ENCODE measurements at regions not wholly inside any gene's neighbourhood (a gene's known extent, or its start where the extent isn't known, plus 50 kb on each side); places are given as distances from the start of the nearest gene placed in this dataset.
A peak's percentile ranks its signal among the peaks of the same experiment; 100 is the strongest.

DNA sequence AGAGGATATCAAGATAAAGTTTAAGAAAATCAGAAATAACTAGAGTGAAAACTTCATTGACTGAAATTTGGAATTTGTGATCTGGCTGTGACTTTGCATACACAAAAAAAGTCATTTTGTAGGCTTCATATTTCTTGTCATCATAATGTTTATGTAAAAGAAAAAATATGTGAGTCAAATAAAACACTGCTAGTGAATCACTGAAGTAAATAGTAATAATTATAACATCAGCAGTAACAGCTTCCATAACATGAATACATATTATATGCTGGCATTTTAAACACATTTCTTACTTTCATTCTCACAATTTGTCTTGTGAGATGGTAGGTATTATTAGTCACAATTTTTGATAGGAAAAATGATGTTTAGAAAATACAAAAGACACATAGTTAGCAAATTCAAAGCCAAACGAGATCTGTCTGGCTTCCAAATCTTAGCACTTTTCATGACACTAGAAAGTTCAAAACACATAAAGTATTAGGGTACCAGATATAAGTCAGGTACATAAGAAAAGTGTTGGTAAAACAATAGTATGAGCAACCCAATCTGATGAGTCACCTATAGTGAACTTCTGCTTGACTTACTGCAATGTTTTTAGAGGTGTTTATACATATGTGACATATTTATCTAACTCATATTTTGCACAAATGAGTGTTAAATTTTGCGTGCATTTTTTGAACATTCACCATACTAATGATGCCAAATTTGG lies 241.0 kb upstream of the SNX7 start:
- no peak for DNase-seq

GRCh38 chr1:98417820-98418219 lies 243.7 kb upstream of the SNX7 start:
- DNase-seq, result no peak

- DNase-seq, result no peak
Measured at GRCh38 chr1:98410082-98410481, 251.4 kb upstream of the SNX7 start.

DNA sequence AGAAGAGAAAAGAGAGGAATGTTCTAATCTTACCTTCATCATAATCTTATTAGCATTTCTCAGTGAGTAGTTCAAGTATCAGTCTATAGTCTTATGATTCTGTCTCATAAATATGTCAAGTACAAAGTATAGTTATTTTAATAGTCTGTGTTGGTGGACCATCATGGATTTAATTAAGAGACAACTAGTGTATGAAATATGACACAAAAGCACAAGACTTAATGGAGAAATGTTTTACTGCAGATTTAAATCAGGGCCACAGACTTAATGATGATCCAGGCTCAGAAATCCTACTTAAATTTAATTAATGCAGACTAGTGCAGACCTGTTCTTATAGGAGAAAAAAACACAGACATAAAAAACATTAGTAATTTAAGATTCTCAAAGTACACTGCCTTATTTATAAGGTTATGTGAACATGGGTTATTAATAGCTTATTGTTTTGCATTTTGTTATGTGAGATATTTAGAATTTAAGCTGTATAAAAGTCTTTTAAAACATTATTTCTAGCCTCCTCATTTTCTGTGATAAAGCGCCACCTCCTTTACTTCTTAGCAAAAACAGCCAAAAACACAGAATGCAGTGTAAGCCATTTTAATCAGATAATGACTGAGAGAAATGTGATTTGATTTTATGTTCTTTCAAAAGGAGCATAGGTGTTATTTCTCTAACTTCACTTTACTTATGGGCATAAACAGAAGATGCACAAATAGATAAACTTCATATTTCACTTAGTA lies 255.0 kb upstream of the SNX7 start:
- no peak for DNase-seq

DNA sequence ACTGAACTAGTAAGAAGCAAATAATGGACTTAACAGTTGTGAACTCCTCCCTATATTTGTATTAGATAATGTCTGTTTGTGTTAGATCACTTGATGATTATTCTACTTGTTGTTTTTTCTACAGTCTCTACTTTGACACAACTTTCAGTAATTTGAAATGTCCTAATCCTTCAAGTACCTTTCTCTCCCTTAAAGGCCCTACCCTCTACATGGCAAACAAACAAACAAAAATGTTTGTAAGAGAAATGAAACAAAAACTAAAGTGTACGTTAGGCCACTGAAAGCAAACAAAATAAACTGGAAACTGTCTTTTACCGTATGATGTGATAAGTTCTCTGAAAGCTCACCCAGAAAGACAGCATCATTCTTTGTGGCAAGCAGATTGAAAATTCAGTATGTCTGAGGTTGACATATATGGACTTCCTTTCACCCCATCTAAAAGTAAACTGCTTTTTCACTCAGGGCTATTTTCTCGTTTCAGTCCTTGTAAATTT lies 255.9 kb upstream of the SNX7 start:
- DNase-seq, result no peak

DNA sequence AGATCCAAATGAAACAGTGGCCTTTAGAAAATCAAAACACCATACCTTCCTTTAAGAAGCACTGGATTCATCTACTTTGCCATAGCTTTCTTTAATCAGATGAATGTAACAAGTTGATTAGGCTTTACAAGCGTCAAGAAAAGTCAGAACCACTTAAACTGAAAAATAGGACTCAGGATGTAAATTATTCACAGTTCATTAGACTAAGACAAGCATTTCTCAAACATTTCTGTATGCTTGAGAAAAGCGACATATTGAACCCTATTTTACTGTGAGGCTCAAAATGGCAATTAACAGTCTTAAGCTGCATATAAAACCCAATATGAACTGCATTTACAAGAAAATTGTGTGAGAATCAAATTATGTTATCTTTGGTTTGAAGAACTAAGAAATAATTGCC lies 256.7 kb upstream of the SNX7 start:
- DNase-seq, result no peak

DNA sequence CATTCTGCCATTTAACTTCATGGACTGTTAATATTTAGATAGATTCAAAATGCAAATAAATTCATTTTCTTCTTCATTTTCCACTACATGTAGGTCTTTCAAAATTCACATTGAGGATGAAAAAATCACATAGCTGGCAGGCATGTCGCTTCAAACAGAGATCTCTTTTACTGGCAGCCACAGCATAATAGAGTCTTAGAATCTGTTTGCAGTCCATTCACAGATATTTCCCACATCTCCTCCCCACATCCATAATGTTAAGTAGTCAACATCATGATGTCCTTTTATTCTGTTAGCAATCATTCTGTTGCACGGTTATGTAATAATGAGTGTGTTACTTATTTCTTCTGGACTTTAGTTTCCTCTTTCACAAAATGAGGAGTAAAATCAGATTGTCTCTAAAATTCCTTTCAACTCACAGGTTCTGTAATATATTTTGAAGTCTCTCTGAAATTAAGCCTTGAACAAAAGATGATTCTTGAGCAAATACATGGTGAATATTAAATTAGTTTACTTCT lies 257.5 kb upstream of the SNX7 start:
- DNase-seq, result no peak

GRCh38 chr1:98402860-98403259 lies 258.7 kb upstream of the SNX7 start:
- DNase-seq, result no peak

GRCh38 chr1:98400446-98400845 lies 261.1 kb upstream of the SNX7 start:
- no peak for DNase-seq

DNA sequence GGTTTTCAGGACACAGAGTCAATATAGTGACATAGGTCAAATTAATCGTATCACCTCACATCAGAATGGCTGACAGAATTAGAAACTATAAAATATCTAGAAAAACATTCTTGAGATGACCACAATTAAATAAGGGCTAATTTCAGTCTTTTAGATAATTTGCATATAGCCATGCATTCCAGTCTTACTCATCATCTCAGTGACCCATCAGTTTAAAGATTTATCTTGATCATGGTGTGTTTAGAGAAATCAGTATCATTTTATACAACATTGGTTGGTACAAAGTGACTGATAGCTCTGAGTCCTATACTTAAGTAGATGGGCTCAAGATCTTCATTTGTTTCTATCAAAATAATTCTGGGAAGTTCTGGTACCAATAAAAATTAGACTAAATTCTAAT lies 262.3 kb upstream of the SNX7 start:
- DNase-seq, result no peak

DNA sequence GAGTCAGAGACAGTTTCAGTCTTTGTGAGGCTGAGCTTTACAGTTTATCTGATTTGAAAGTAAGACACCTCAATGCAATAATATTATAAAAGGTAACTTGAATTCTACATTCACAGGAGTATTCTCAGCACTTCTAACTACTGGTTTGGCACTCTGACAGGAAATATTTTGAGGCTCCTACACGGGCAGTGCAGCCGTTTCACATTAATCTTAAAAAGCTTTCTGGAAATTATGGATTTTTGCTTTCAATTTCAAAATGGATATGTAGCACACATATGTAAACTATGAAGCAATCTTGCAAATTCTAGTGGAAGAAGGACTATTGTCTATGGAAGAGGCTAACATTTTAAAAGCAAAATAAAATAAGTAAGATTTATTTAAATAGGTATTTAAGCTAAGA lies 262.9 kb upstream of the SNX7 start:
- no peak for DNase-seq

DNA sequence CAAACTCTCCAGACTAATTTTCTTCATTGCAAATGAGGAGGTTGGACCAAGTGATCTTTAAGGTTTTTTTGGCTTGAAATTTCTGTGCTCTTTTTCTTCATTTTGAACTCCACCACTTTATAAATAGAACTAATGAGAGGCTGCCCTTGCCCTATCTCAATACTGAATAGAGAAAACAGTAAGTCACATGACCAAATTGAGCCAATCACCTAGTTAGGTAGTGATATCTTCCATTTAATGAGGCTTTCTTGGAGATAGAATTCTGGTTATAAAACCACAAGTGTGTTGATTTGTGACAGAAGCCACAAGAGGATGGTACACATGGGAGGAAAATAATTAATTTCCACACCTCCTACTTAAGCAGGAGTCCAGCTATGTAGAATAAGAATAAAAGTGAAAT lies 263.4 kb upstream of the SNX7 start:
- no peak for DNase-seq

DNA sequence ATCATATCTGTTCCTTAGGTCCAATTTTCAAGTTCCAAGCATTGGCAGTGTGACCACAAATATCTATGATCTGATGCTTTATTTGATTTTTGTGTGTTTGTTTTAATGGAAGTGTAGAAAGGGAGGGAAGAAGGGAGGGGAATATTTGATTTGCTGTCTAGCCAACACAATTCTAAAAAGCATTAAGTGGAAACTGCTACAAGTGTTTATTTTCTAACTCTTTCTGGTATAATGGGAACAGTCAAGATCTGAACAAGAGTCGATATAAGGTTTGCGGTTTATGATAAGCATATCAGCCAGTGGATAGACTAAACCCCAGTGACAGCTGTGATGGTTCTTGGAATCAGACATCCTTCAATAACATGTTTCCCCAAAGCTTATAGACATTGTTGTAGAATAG lies 267.8 kb upstream of the SNX7 start:
- no peak for DNase-seq

GRCh38 chr1:98391175-98391574 lies 270.3 kb upstream of the SNX7 start:
- no peak for DNase-seq

DNA sequence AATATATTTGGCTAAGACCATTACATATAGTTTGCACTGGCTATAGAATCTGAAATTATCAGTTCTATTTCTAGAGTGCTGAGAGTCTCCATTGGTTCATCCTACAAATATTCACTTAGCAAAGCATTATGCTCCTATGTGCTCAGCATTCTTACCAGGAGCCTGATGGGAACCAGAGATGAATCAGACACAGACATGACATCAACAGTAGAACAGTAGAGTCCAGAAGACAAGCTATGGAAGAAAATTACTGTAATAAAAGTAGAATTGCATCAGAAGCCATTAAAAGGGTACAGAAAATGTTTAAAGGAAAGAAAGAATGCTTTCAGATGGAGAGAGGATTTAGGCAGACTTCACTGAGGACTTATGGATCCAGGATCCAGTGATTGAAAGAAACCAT lies 271.7 kb upstream of the SNX7 start:
- DNase-seq, result no peak

GRCh38 chr1:98388441-98388840 lies 273.1 kb upstream of the SNX7 start:
- peak; percentile 36 for DNase-seq

DNA sequence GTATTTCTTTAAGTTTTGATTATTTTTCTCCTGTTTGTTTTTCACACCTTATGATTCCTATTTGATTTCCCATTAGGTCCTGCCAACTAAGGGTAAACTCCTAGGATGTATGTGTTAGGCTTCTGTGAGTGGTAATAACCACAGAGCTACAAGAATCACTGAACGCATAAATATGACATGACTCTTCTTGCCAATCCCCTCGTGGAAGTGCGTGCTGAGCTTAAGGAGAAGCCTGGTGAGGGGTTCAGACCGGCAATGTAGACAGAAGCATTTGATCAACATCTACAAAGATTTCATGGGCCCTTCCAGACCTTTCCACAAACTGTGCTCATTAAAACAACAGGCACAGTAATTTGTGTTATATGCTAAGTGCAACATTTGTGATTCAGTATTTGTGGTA lies 273.8 kb upstream of the SNX7 start:
- DNase-seq, result no peak

DNA sequence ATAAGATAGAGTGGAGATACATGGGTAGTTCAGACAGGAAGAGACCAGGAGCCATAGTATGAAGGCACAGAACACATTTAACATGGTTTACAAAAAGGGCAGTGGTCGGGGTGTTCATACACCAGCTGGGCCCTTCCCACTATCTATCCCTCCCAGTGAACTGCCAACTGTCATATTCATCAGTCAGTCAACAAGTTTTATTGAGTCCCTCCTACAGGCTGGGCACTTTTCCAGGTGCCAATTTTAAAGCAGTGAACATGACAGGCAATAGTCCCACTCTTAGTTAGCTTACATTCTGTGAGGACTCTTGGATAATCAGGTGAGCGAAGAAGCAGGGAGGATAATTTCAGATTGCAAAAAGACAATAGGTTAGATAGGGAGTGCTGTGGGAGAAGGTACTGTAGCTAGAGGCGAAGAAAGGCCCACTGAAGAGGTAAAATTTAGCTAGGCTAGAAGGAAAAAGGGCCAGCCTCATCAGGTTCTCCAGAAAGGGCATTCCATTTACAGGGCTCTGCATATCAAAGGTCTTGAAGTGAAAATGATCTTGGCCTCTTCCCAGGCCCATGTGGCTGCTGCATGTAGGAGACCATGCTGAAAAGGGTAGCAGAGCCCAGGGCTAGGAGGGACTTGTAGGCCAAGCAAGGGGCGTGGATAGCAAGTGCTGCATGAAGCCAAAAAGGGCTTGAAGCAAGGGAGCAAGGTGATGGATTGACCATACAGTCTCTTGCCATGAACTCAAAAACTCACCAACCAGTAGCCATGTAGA lies 274.7 kb upstream of the SNX7 start:
- no peak for DNase-seq

- no peak for DNase-seq
Measured at GRCh38 chr1:98385652-98386051, 275.9 kb upstream of the SNX7 start.

- DNase-seq, result no peak
Measured at GRCh38 chr1:98384461-98385141, 276.9 kb upstream of the SNX7 start.

GRCh38 chr1:98382986-98383740 lies 278.4 kb upstream of the SNX7 start:
- no peak for DNase-seq

GRCh38 chr1:98382586-98382985 lies 278.9 kb upstream of the SNX7 start:
- no peak for DNase-seq

All from hindlimb muscle (tissue), 1 donor.